Heart right ventricle (tissue), 16 donors: ENCODE measurements at regions not wholly inside any gene's neighbourhood (a gene's known extent, or its start where the extent isn't known, plus 50 kb on each side); places are given as distances from the start of the nearest gene placed in this dataset.
"Not testable (repeated sequence)": the region's sequence is repeated elsewhere in the genome, so short reads cannot be mapped to it uniquely, and the experiment has no call there.

Experiments used
- ATAC-seq, 8 donors: fragments of 200-7000 bp; cut with Tn5 transposase; one replicate each; pipeline ENCODE4 v1.9.1; 2020; ENCODE audit warnings: mild to moderate bottlenecking in 8 of 8, moderate library complexity in 8 of 8, moderate number of reproducible peaks in 1 of 8
- DNase-seq, 2 donors: peaks; one replicate each; pipeline ENCODE4 v3.0.0-alpha.2; 2020
- H3K27ac ChIP-seq, 10 donors: fragments of 200-600 bp; sonication (generic) in 2 of 10; one replicate each; pipeline versions ENCODE4 v1.5.0 to v1.8.0; 2020 to 2022; ENCODE audit warnings: mild to moderate bottlenecking in 3 of 10
- H3K27me3 ChIP-seq, 7 donors: fragments of 200-600 bp; one replicate each; pipeline ENCODE4 v1.8.0; 2021 to 2022; ENCODE audit warnings: mild to moderate bottlenecking in 2 of 7
- H3K36me3 ChIP-seq, 9 donors: fragments of 200-600 bp; sonication (generic) in 1 of 9; one replicate each; pipeline versions ENCODE4 v1.5.0 to v1.8.0; 2020 to 2022; ENCODE audit warnings: mild to moderate bottlenecking in 2 of 9
- H3K4me1 ChIP-seq, 9 donors: fragments of 200-600 bp; sonication (generic) in 1 of 9; one replicate each; pipeline versions ENCODE4 v1.5.0 to v1.8.0; 2020 to 2022; ENCODE audit warnings: mild to moderate bottlenecking in 4 of 9
- H3K4me3 ChIP-seq, 10 donors: fragments of 200-600 bp; sonication (generic) in 2 of 10; one replicate each; pipeline versions ENCODE4 v1.5.0 to v1.8.0; 2020 to 2022; ENCODE audit warnings: mild to moderate bottlenecking in 7 of 10, moderate library complexity in 2 of 10
- H3K9me3 ChIP-seq, 11 donors: fragments of 200-600 bp in 10 of 11; sonication (generic) in 2 of 11; one replicate each; pipeline versions ENCODE4 v1.5.0 to v1.8.0; 2013 to 2022; ENCODE audit warnings: mild to moderate bottlenecking in 2 of 11, control low read depth in 1 of 11, moderate library complexity in 1 of 11
- WGBS, 2 donors: extraction: QIAGEN DNeasy Blood & Tissue Kit; methylation state at CpG; one replicate each; pipeline ENCODE4 v1.1.7; 2013; ENCODE audit warnings: inconsistent platforms in 1 of 2; 5-methylcytosine and 5-hydroxymethylcytosine counted together
- intact Hi-C, 10 donors: fragments of 100-400 bp; cut with DNase I; formaldehyde crosslinking; loops; one replicate each; pipeline versions ENCODE4 v1.11.1 to v1.14.2; 2022
- TF ChIP-seq, protein P1 (sequence below), 9 donors: fragments of 200-600 bp; sonication (generic) in 2 of 9; IDR thresholded peaks; one replicate each; pipeline versions ENCODE4 v1.5.0 to v1.8.0; 2021 to 2022; ENCODE audit warnings: antibody characterized with exemption in 9 of 9, mild to moderate bottlenecking in 5 of 9, moderate library complexity in 1 of 9
- donor health status: Arrhythmogenic right ventricular cardiomyopathy.
- donor health status: ischemic (EF 13 %, LVEDD 7.1; RV severe dilation, severe dysfunction).
- donor health status: healthy with polysubstance abuse.
- donor health status: DM: no; HTN: yes; CAD: no.
- donor health status: DM: no; HTN: no; CAD: no.
- donor health status: ischemic (EF 25% LVEDD 6.9; RV normal size, moderate dysfunction).
- donor health status: ischemic (EF 25% LVEDD 5.7; RV mildly dilated, moderate dysfunction).
- donor health status: healthy.
- donor health status: DM: yes; HTN: yes; CAD: no.
- donor health status: Ischemic cardiomyopathy.
- donor health status: ischemic (EF 35%, LVEDD 5.7; RV mildly dilated, moderate dysfunction).
- donor health status: nonischemic (EF 11% LVEDD 7.7; RV severe dilation, severe dysfunction).
- donor health status: DM: yes; HTN: yes; CAD: no.
- donor health status: PGD.
- donor health status: ischemic (EF 29% LVEDD 5.4; RV normal size, mild dysfunction).
- donor health status: nonischemic (EF 23%, LVEDD 6.1; RV moderate dilation, normal function).

DNA sequence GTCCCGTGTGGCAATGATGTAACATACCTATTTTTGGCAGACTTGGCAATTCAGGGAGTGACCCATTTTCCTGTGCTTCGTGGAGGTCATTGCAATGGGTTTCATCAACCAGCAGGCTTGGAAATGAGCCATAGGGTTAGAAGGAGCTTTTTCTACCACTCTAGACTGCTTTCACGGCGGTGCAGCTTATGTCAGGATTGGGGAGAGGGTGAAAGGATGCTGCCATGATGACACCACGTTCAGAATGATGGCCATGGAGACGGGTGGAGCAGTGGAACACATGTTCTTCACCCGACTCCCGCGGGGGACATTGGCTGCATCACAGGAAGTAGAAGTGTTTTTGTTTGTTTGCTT is 220.2 kb downstream of the EMX2 start:
- Histone ChIP-seq H3K4me3 (no peak overlapping the region), H3K9me3 (no peaks in the 10 kb centered on the region), H3K36me3 (no peaks in the 10 kb centered on the region), H3K27me3 (peaks cover 0 to 38% (median 17%) of the 10 kb centered on the region in 7 donors), H3K4me1 (no peaks in the 10 kb centered on the region), H3K27ac (no peak overlapping the region)
- WGBS, 2 donors = 58 to 65% methylated on average over 9 of the region's 9 CpGs
- TF ChIP-seq, protein P1, sequence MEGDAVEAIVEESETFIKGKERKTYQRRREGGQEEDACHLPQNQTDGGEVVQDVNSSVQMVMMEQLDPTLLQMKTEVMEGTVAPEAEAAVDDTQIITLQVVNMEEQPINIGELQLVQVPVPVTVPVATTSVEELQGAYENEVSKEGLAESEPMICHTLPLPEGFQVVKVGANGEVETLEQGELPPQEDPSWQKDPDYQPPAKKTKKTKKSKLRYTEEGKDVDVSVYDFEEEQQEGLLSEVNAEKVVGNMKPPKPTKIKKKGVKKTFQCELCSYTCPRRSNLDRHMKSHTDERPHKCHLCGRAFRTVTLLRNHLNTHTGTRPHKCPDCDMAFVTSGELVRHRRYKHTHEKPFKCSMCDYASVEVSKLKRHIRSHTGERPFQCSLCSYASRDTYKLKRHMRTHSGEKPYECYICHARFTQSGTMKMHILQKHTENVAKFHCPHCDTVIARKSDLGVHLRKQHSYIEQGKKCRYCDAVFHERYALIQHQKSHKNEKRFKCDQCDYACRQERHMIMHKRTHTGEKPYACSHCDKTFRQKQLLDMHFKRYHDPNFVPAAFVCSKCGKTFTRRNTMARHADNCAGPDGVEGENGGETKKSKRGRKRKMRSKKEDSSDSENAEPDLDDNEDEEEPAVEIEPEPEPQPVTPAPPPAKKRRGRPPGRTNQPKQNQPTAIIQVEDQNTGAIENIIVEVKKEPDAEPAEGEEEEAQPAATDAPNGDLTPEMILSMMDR (IDR thresholded peaks at IDR 0.05) = no peak
- intact Hi-C loops = no loop called here
- DNase-seq (no peak), ATAC-seq (no peak)

DNA sequence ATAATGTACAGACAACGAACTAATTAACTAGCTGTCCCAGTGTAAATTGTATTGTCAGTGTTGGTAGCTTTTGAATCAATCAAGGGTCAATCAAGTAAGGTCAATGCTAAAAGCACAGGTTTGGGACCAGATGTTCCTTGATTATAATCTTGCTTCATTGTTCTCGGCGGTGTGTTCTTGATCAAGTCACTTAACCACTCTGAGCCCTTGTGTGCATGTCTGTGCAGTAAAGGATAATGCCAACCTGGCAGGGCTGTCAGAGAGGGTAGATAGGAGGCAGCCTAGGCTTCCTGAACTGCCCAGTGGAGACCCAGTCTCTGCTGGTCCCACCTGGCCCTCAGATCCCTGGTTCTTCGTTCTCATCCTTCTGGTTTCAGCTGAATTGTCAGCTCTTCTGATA is 221.0 kb downstream of the EMX2 start:
- TF ChIP-seq, protein P1 (IDR thresholded peaks at IDR 0.05) = no peak
- H3K27me3 ChIP-seq = peaks cover 0 to 38% (median 16%) of the 10 kb centered on the region in 7 donors
- H3K4me3 ChIP-seq = no peak overlapping the region
- H3K36me3 ChIP-seq = no peaks in the 10 kb centered on the region
- no peak overlapping the region for H3K27ac ChIP-seq
- 72 to 75% methylated on average over 4 of the region's 4 CpGs for WGBS, 2 donors
- DNase-seq (no peak), ATAC-seq (no peak)
- peaks cover 0 to 4% (median 0%) of the 10 kb centered on the region in 11 donors for H3K9me3 ChIP-seq
- H3K4me1 ChIP-seq = no peaks in the 10 kb centered on the region
- intact Hi-C loops = no loop called here

DNA sequence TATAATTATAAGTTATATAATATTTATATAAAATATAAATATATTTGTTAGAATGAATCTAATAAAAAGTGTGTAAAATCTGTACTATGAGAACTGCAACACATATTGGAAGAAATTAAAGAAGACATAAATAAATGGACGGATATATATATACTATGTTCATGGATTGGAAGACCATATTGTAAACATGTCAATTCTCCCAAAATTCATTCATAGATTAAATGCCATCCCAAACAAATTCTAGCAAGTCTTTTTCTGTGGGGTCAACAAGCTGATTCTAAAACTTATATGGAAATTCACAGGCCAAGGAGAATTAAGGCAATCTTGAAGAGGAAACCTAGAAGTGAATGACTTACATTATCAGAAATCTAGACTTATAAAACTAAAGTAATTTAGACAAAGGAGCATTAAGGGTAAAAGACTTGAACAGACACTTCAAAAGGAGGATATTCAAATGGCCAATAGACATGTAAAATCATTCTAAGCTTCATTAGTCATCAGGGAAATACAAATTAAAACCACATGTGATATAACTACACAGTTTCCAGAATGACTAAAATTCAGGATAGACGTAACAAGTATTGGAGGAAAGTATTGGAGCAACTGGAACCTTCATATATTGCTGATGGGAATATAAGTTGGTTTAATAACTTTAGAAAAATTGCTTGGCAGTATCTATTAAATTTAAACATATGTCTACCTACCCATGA is 225.9 kb downstream of the EMX2 start:
- 87% methylated on average over 2 of the region's 2 CpGs for WGBS, 2 donors
- H3K9me3 ChIP-seq = peaks cover 0 to 11% (median 0%) of the 10 kb centered on the region in 11 donors
- H3K4me3 ChIP-seq = no peak overlapping the region
- DNase-seq (no peak), ATAC-seq (no peak)
- TF ChIP-seq, protein P1 (IDR thresholded peaks at IDR 0.05) = no peak
- H3K27me3 ChIP-seq = peaks cover 0 to 29% (median 5%) of the 10 kb centered on the region in 7 donors
- intact Hi-C loops = no loop called here
- no peaks in the 10 kb centered on the region for H3K4me1 ChIP-seq
- no peak overlapping the region for H3K27ac ChIP-seq
- no peaks in the 10 kb centered on the region for H3K36me3 ChIP-seq

DNA sequence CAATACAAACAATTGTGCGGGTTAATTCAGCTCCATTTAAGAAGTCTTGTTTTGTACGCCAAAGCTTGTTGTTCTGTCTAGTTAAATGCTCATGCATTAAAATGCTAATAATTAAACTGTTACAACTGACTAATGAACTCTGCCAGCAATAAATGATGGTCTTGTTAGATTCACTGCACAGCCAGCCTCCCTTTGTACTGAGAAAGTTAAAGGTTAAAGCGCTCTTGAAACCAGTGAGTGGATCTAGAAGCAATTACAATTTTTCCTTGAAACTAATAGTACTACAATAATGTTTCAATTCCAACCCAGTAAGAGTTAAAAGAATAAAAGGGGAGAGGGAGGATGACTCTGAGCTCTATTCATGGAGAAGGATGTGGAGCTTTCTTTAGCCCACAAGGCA is 233.0 kb downstream of the EMX2 start:
- Histone ChIP-seq H3K27me3 (peaks cover 0 to 30% (median 5%) of the 10 kb centered on the region in 7 donors), H3K36me3 (no peaks in the 10 kb centered on the region), H3K9me3 (no peaks in the 10 kb centered on the region), H3K27ac (no peak overlapping the region), H3K4me3 (no peak overlapping the region), H3K4me1 (no peaks in the 10 kb centered on the region)
- no peak for ATAC-seq
- TF ChIP-seq, protein P1 (IDR thresholded peaks at IDR 0.05) = no peak
- WGBS, 2 donors = 93 to 95% methylated on average over 3 of the region's 3 CpGs
- no peak for DNase-seq
- intact Hi-C loops = no loop called here

DNA sequence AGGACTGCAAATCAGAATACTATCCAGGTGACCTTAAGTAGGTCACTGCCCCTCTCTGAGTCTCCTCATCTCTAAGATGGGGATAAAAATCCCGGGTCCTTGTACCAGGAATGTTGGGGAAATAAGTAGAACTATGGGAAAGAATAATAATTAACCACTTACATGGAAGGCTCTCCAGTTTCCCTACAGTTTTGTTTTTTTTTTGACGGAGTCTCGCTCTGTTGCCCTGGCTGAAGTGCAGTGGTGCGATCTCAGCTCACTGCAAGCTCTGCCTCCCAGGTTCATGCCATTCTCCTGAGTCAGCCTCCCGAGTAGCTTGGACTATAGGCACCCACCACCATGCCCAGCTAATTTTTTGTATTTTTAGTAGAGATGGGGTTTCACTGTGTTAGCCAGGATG is 234.7 kb downstream of the EMX2 start:
- intact Hi-C loops, H3K4me3 ChIP-seq, H3K27ac ChIP-seq, ATAC-seq, H3K4me1 ChIP-seq, H3K36me3 ChIP-seq, H3K9me3 ChIP-seq, DNase-seq: not testable (repeated sequence)
- WGBS, 2 donors = 81% methylated on average over 5 of the region's 5 CpGs
- peaks cover 0 to 21% (median 8%) of the 10 kb centered on the region in 7 donors for H3K27me3 ChIP-seq
